MM.1S (cell line): ENCODE measurements at regions not wholly inside any gene's neighbourhood (a gene's known extent, or its start where the extent isn't known, plus 50 kb on each side); places are given as distances from the start of the nearest gene placed in this dataset.

Experiments
- EZH2 ChIP-seq: fragments of 300-600 bp; sonication (generic); optimal IDR thresholded peaks from 2 replicates; pipeline ENCODE3; 2017; ENCODE audit warnings: low read depth, mild to moderate bottlenecking, antibody characterized with exemption, low read length, mixed read lengths
- TF ChIP-seq, protein P1 (sequence below): fragments of 300-600 bp; sonication (generic); IDR thresholded peaks from 2 replicates; pipeline ENCODE4 v1.5.1; 2016; ENCODE audit warnings: antibody characterized with exemption, low read length, mixed read lengths

DNA sequence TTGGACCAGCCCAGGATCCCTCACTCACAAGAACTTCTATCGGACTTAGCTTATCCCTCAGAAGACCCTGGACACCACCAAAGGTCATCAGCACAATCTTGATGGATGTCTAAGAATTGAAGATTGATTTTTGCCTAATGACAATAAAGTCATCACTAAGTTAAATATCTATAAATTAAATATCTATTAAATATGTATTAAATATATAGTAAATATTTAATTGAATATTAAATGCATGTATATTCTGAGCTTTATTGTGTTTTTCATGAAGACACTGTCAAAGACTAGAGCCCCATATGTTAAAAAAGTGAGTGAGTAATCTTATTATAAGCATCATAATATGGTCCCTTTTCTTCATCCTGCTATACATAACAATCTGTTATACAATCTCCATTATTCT is 751.1 kb downstream of the KCNJ2 start:
- TF ChIP-seq, protein P1, sequence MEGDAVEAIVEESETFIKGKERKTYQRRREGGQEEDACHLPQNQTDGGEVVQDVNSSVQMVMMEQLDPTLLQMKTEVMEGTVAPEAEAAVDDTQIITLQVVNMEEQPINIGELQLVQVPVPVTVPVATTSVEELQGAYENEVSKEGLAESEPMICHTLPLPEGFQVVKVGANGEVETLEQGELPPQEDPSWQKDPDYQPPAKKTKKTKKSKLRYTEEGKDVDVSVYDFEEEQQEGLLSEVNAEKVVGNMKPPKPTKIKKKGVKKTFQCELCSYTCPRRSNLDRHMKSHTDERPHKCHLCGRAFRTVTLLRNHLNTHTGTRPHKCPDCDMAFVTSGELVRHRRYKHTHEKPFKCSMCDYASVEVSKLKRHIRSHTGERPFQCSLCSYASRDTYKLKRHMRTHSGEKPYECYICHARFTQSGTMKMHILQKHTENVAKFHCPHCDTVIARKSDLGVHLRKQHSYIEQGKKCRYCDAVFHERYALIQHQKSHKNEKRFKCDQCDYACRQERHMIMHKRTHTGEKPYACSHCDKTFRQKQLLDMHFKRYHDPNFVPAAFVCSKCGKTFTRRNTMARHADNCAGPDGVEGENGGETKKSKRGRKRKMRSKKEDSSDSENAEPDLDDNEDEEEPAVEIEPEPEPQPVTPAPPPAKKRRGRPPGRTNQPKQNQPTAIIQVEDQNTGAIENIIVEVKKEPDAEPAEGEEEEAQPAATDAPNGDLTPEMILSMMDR, result no peak
- TF ChIP-seq EZH2, result no peak
